ENCODE measurements at regions not wholly inside any gene's neighbourhood (a gene's known extent, or its start where the extent isn't known, plus 50 kb on each side); places are given as distances from the start of the nearest gene placed in this dataset.

GRCh38 chr9:130768265-130768664 lies 66.8 kb upstream of the ABL1 start:
- TF ChIP-seq CTCF (conservative IDR thresholded peaks at IDR 0.05; ENCODE audit: low read length), result no peak
- no peak for TF ChIP-seq EZH2phosphoT487 (IDR thresholded peaks at IDR 0.05; ENCODE audit: borderline replicate concordance)

All from Loucy (cell line).